Mammary epithelial cell (primary cell): ENCODE measurements at regions not wholly inside any gene's neighbourhood (a gene's known extent, or its start where the extent isn't known, plus 50 kb on each side); places are given as distances from the start of the nearest gene placed in this dataset.

Experiments
- EZH2 ChIP-seq: IDR thresholded peaks from 2 replicates; pipeline ENCODE4 v1.6.1; 2012; ENCODE audit warnings: low read length, inconsistent platforms, borderline replicate concordance
- TF ChIP-seq, protein P1 (sequence below), 2 donors: IDR thresholded peaks in 1 of 2; conservative IDR thresholded peaks in 1 of 2; 2 replicates each; pipeline ENCODE4 v1.5.1; 2011 to 2012; ENCODE audit warnings: inconsistent platforms in 2 of 2, low read length in 2 of 2, mild to moderate bottlenecking in 2 of 2, control low read depth in 1 of 2, low read depth in 1 of 2; ENCODE audit not compliant: insufficient read depth in 1 of 2; ENCODE audit errors: extremely low read depth in 1 of 2

- TF ChIP-seq, protein P1, sequence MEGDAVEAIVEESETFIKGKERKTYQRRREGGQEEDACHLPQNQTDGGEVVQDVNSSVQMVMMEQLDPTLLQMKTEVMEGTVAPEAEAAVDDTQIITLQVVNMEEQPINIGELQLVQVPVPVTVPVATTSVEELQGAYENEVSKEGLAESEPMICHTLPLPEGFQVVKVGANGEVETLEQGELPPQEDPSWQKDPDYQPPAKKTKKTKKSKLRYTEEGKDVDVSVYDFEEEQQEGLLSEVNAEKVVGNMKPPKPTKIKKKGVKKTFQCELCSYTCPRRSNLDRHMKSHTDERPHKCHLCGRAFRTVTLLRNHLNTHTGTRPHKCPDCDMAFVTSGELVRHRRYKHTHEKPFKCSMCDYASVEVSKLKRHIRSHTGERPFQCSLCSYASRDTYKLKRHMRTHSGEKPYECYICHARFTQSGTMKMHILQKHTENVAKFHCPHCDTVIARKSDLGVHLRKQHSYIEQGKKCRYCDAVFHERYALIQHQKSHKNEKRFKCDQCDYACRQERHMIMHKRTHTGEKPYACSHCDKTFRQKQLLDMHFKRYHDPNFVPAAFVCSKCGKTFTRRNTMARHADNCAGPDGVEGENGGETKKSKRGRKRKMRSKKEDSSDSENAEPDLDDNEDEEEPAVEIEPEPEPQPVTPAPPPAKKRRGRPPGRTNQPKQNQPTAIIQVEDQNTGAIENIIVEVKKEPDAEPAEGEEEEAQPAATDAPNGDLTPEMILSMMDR (conservative IDR thresholded peaks at IDR 0.05 in 1 of 2, IDR thresholded peaks at IDR 0.05 in 1 of 2; ENCODE audit: extremely low read depth in 1 of 2, insufficient read depth in 1 of 2, low read depth in 1 of 2, low read length in 2 of 2) = no peak
- TF ChIP-seq EZH2 = no peak
Measured at GRCh38 chr2:144595279-144595678, 75.4 kb upstream of the ZEB2 start.
